GM10266 (cell line): ENCODE measurements at regions not wholly inside any gene's neighbourhood (a gene's known extent, or its start where the extent isn't known, plus 50 kb on each side); places are given as distances from the start of the nearest gene placed in this dataset.

ENCODE experiments used
- DNase-seq: peaks from one replicate; pipeline ENCODE4 v3.0.0; 2012; ENCODE audit errors: extremely low spot score
- TF ChIP-seq, protein P1 (sequence below): IDR thresholded peaks from 2 replicates; pipeline ENCODE4 v1.5.1; 2012; ENCODE audit warnings: mild to moderate bottlenecking, low read depth; ENCODE audit not compliant: control insufficient read depth, insufficient read depth; ENCODE audit errors: missing control alignments

GRCh38 chr15:61798631-61799030 is 261.6 kb downstream of the VPS13C start:
- no peak for DNase-seq
- TF ChIP-seq, protein P1, sequence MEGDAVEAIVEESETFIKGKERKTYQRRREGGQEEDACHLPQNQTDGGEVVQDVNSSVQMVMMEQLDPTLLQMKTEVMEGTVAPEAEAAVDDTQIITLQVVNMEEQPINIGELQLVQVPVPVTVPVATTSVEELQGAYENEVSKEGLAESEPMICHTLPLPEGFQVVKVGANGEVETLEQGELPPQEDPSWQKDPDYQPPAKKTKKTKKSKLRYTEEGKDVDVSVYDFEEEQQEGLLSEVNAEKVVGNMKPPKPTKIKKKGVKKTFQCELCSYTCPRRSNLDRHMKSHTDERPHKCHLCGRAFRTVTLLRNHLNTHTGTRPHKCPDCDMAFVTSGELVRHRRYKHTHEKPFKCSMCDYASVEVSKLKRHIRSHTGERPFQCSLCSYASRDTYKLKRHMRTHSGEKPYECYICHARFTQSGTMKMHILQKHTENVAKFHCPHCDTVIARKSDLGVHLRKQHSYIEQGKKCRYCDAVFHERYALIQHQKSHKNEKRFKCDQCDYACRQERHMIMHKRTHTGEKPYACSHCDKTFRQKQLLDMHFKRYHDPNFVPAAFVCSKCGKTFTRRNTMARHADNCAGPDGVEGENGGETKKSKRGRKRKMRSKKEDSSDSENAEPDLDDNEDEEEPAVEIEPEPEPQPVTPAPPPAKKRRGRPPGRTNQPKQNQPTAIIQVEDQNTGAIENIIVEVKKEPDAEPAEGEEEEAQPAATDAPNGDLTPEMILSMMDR = no peak

GRCh38 chr15:61796056-61796455 is 264.2 kb downstream of the VPS13C start:
- TF ChIP-seq, protein P1 = no peak
- no peak for DNase-seq

GRCh38 chr15:61794881-61795280 is 265.4 kb downstream of the VPS13C start:
- TF ChIP-seq, protein P1 = no peak
- DNase-seq = no peak

DNA sequence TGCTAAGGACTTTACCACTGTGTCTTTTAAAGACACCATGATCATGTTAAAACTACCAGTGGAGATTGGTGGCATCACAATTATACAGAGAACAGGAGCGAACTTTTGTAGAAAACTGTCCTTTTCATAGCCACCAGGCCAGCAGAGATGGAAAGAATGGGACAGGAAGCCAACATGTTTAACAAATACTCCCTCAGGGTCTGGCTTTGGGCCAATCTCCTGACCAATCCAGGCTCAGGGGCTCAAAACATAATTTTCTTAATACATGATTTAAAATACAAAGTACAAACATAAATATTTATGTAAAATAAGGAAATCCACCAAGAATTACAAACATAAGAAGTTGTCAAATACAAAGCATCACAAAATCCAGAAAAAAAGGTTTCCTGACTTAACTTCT is 266.0 kb downstream of the VPS13C start:
- no peak for DNase-seq
- TF ChIP-seq, protein P1 = no peak

GRCh38 chr15:61784734-61785133 is 275.5 kb downstream of the VPS13C start:
- DNase-seq = no peak
- TF ChIP-seq, protein P1 = no peak

- no peak for DNase-seq
- TF ChIP-seq, protein P1 = no peak
Measured at GRCh38 chr15:61780278-61780980, 279.8 kb downstream of the VPS13C start.

DNA sequence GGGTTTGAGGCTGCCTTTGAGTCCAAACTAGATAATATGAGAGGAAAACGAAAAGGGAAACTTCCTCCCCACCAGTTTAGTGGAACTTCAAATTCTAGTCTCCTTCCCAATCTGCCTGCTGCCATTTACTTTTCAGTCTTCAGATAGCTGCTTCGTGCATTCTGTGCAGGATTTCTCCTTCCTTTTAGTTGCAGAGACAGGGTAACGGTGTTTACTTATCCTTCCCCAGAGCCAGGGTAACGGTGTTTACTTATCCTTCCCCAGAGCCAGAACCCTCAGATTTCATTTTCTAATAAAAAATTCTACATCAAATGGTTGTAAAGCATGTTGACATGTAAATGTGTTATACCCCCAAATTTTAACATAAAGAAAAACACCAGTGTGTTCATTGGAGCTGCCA is 282.6 kb downstream of the VPS13C start:
- TF ChIP-seq, protein P1 = no peak
- DNase-seq = no peak
